HG03378 (cell line): ENCODE measurements at regions not wholly inside any gene's neighbourhood (a gene's known extent, or its start where the extent isn't known, plus 50 kb on each side); places are given as distances from the start of the nearest gene placed in this dataset.

Experiments
- ATAC-seq: cut with Tn5 transposase; IDR thresholded peaks from one replicate; pipeline ENCODE4 v1.9.1; 2021; ENCODE audit warnings: mild to moderate bottlenecking, moderate library complexity; ENCODE audit not compliant: unreplicated experiment

GRCh38 chr5:168207450-168208029 is 83.9 kb upstream of the WWC1 start:
- ATAC-seq: no peak

GRCh38 chr5:168209244-168209995 is 82.0 kb upstream of the WWC1 start:
- no peak for ATAC-seq

- no peak for ATAC-seq
Observed at GRCh38 chr5:168209997-168210396, 81.4 kb upstream of the WWC1 start.

- ATAC-seq: no peak
Observed at GRCh38 chr5:168211245-168211644, 80.2 kb upstream of the WWC1 start.

- no peak for ATAC-seq
Observed at GRCh38 chr5:168211936-168212335, 79.5 kb upstream of the WWC1 start.

GRCh38 chr5:168214071-168214470 is 77.4 kb upstream of the WWC1 start:
- no peak for ATAC-seq

- ATAC-seq: no peak
Observed at GRCh38 chr5:168214886-168215285, 76.6 kb upstream of the WWC1 start.

- no peak for ATAC-seq
Observed at GRCh38 chr5:168215646-168216045, 75.8 kb upstream of the WWC1 start.

GRCh38 chr5:168216989-168217388 is 74.5 kb upstream of the WWC1 start:
- ATAC-seq: no peak

GRCh38 chr5:168217497-168217896 is 73.9 kb upstream of the WWC1 start:
- no peak for ATAC-seq

- no peak for ATAC-seq
Observed at GRCh38 chr5:168218746-168219145, 72.7 kb upstream of the WWC1 start.

GRCh38 chr5:168219515-168220410 is 71.7 kb upstream of the WWC1 start:
- peak; percentile 92 for ATAC-seq

- ATAC-seq: no peak
Observed at GRCh38 chr5:168224085-168224484, 67.4 kb upstream of the WWC1 start.

GRCh38 chr5:168226012-168226411 is 65.4 kb upstream of the WWC1 start:
- ATAC-seq: no peak

- ATAC-seq: no peak
Observed at GRCh38 chr5:168227001-168227400, 64.4 kb upstream of the WWC1 start.

GRCh38 chr5:168227973-168228615 is 63.4 kb upstream of the WWC1 start:
- peak; percentile 99 for ATAC-seq

- ATAC-seq: no peak
Observed at GRCh38 chr5:168228668-168229067, 62.8 kb upstream of the WWC1 start.

GRCh38 chr5:168234133-168234532 is 57.3 kb upstream of the WWC1 start:
- no peak for ATAC-seq

- ATAC-seq: no peak
Observed at GRCh38 chr5:168238463-168238862, 53.0 kb upstream of the WWC1 start.

- no peak for ATAC-seq
Observed at GRCh38 chr5:168239325-168239724, 52.1 kb upstream of the WWC1 start.
